SK-N-SH (cell line): ENCODE measurements at regions not wholly inside any gene's neighbourhood (a gene's known extent, or its start where the extent isn't known, plus 50 kb on each side); places are given as distances from the start of the nearest gene placed in this dataset.

Source experiments
- CTCF ChIA-PET: fragments of 300-600, 350-600 bp; formaldehyde crosslinking; extraction: SDS; loops from one replicate; lab custom pipeline; 2021; lab: Yijun Ruan, JAX
- POLR2A ChIA-PET: fragments of 350-600 bp; sonication (Branson Sonifier 250); formaldehyde crosslinking; extraction: SDS; loops from one replicate; lab custom pipeline; 2020; ENCODE audit warnings: antibody characterized with exemption, inconsistent platforms; lab: Yijun Ruan, JAX
- DNase-seq: peaks from one replicate; pipeline ENCODE4 v3.0.0; 2012
- H2AFZ ChIP-seq: fragments of 200-600 bp; sonication (generic); 2 replicates; pipeline ENCODE4 v1.8.1; 2016; ENCODE audit warnings: antibody characterized with exemption, mild to moderate bottlenecking, low read depth
- H3F3A ChIP-seq: fragments of 200-600 bp; sonication (generic); replicated peaks from 2 replicates; pipeline ENCODE3; 2016; ENCODE audit warnings: antibody characterized with exemption, mild to moderate bottlenecking; ENCODE audit not compliant: insufficient read depth
- H3K27ac ChIP-seq, 2 experiments: fragments of 200-500 bp in 1 of 2; fragments of 200-600 bp in 1 of 2; sonication (Bioruptor generic) in 1 of 2; sonication (generic), shearing (Covaris generic) in 1 of 2; 2 replicates each; pipeline versions ENCODE4 v1.5.1 to v1.6.1; 2014 to 2016; ENCODE audit warnings: low read depth in 2 of 2, inconsistent platforms in 1 of 2, low read length in 1 of 2, mild to moderate bottlenecking in 1 of 2, mixed read lengths in 1 of 2
- H3K27me3 ChIP-seq: fragments of 200-600 bp; sonication (generic), shearing (Covaris generic); 2 replicates; pipeline ENCODE4 v1.6.1; 2016; ENCODE audit warnings: mixed run types; ENCODE audit not compliant: insufficient read depth
- H3K36me3 ChIP-seq, 2 experiments: fragments of 200-500 bp in 1 of 2; fragments of 200-600 bp in 1 of 2; sonication (Bioruptor generic) in 1 of 2; sonication (generic) in 1 of 2; replicated peaks in 1 of 2; 2 replicates each; pipeline versions ENCODE3 to v1.5.1; 2014 to 2016; ENCODE audit warnings: low read length in 1 of 2, mild to moderate bottlenecking in 1 of 2; ENCODE audit not compliant: insufficient read depth in 2 of 2, control insufficient read depth in 1 of 2
- H3K4me1 ChIP-seq, 2 experiments: fragments of 200-500 bp in 1 of 2; fragments of 200-600 bp in 1 of 2; sonication (Bioruptor generic) in 1 of 2; sonication (generic), shearing (Covaris generic) in 1 of 2; 2 replicates each; pipeline versions ENCODE4 v1.5.1 to v1.6.1; 2014 to 2016; ENCODE audit warnings: low read depth in 1 of 2, low read length in 1 of 2, mixed run types in 1 of 2; ENCODE audit not compliant: insufficient read depth in 2 of 2, control insufficient read depth in 1 of 2
- H3K4me2 ChIP-seq: fragments of 200-600 bp; sonication (generic), shearing (Covaris generic); 2 replicates; pipeline ENCODE4 v1.6.1; 2017; ENCODE audit warnings: mixed run types
- H3K4me3 ChIP-seq, 2 experiments: fragments of 200-500 bp in 1 of 2; fragments of 200-600 bp in 1 of 2; sonication (Bioruptor generic) in 1 of 2; sonication (generic), shearing (Covaris generic) in 1 of 2; 2 replicates each; pipeline versions ENCODE4 v1.5.1 to v1.8.1; 2014 to 2016; ENCODE audit warnings: low read depth in 2 of 2, inconsistent platforms in 1 of 2, low read length in 1 of 2, mild to moderate bottlenecking in 1 of 2, mixed read lengths in 1 of 2, moderate library complexity in 1 of 2
- H3K79me2 ChIP-seq: fragments of 200-600 bp; sonication (generic); 2 replicates; pipeline ENCODE4 v1.8.1; 2017; ENCODE audit warnings: mild to moderate bottlenecking; ENCODE audit not compliant: insufficient read depth
- H3K9ac ChIP-seq: fragments of 200-600 bp; sonication (generic); 2 replicates; pipeline ENCODE4 v1.6.1; 2017; ENCODE audit warnings: mixed run types
- H3K9me2 ChIP-seq: fragments of 200-600 bp; sonication (generic); 2 replicates; pipeline ENCODE4 v1.6.1; 2017; ENCODE audit warnings: mixed run types
- H3K9me3 ChIP-seq: fragments of 200-600 bp; sonication (generic); 2 replicates; pipeline ENCODE4 v1.6.1; 2017; ENCODE audit warnings: mixed run types, mild to moderate bottlenecking, moderate library complexity
- H4K20me1 ChIP-seq: fragments of 200-600 bp; sonication (generic); 2 replicates; pipeline ENCODE4 v1.6.1; 2017; ENCODE audit warnings: mild to moderate bottlenecking, mixed run types; ENCODE audit not compliant: insufficient read depth
- EZH2phosphoT487 ChIP-seq: fragments of 200-600 bp; sonication (generic); IDR thresholded peaks from 2 replicates; pipeline ENCODE4 v1.6.1; 2017; ENCODE audit warnings: low read depth, mixed run types, mild to moderate bottlenecking, antibody characterized with exemption, moderate library complexity, borderline replicate concordance
- FOXJ3 ChIP-seq: sonication (generic); formaldehyde crosslinking; IDR thresholded peaks from 2 replicates; pipeline ENCODE4 v1.5.1; 2020; ENCODE audit warnings: mild to moderate bottlenecking, missing genetic modification reagents
- GABPA ChIP-seq: IDR thresholded peaks from 2 replicates; pipeline ENCODE4 v1.4.0; 2012; ENCODE audit warnings: low read depth, mild to moderate bottlenecking
- GATA2 ChIP-seq: sonication (generic); formaldehyde crosslinking; IDR thresholded peaks from 2 replicates; pipeline ENCODE4 v1.5.0; 2020; ENCODE audit warnings: mild to moderate bottlenecking, missing genetic modification reagents
- MEF2A ChIP-seq: IDR thresholded peaks from 2 replicates; pipeline ENCODE4 v1.4.0; 2012; ENCODE audit warnings: low read depth, borderline replicate concordance
- NFIC ChIP-seq: IDR thresholded peaks from 2 replicates; pipeline ENCODE4 v1.4.0; 2012; ENCODE audit warnings: borderline replicate concordance
- PBX3 ChIP-seq: IDR thresholded peaks from 2 replicates; pipeline ENCODE4; 2012
- RAD21 ChIP-seq: IDR thresholded peaks from 2 replicates; pipeline ENCODE4 v1.6.1; 2012; ENCODE audit warnings: mild to moderate bottlenecking, low read length
- RCOR1 ChIP-seq: fragments of 150-350 bp; IDR thresholded peaks from 2 replicates; pipeline ENCODE4 v1.6.1; 2017; ENCODE audit warnings: antibody characterized with exemption, low read length
- REST ChIP-seq: IDR thresholded peaks from 2 replicates; pipeline ENCODE4 v1.6.1; 2012; ENCODE audit warnings: mild to moderate bottlenecking, low read depth, low read length, moderate library complexity
- RXRA ChIP-seq: IDR thresholded peaks from 2 replicates; pipeline ENCODE4 v1.4.0; 2012; ENCODE audit warnings: low read depth, mild to moderate bottlenecking, borderline replicate concordance
- SIN3A ChIP-seq: IDR thresholded peaks from 2 replicates; pipeline ENCODE4 v1.6.1; 2012; ENCODE audit warnings: low read depth, mild to moderate bottlenecking, low read length, moderate library complexity, borderline replicate concordance
- SMC3 ChIP-seq: IDR thresholded peaks from 2 replicates; pipeline ENCODE4 v1.6.1; 2012; ENCODE audit warnings: low read depth, low read length, improper control_type of control experiment
- TAF1 ChIP-seq: IDR thresholded peaks from 2 replicates; pipeline ENCODE4 v1.6.1; 2012; ENCODE audit warnings: low read depth, mild to moderate bottlenecking, low read length, moderate library complexity, borderline replicate concordance
- TCF12 ChIP-seq: IDR thresholded peaks from 2 replicates; pipeline ENCODE4 v1.4.0; 2012
- USF2 ChIP-seq: fragments of 150-350 bp; IDR thresholded peaks from 2 replicates; pipeline ENCODE4 v1.6.1; 2017; ENCODE audit warnings: antibody characterized with exemption, low read length, low read depth, borderline replicate concordance
- WGBS: methylation state at CpG from one replicate; pipeline ENCODE4 v1.1.6; 2017; ENCODE audit warnings: low lambda C conversion rate; 5-methylcytosine and 5-hydroxymethylcytosine counted together
- TF ChIP-seq, protein P1 (sequence below): fragments of 200-600 bp; sonication (generic); IDR thresholded peaks from 2 replicates; pipeline ENCODE4 v1.6.1; 2017; ENCODE audit warnings: antibody characterized with exemption, mild to moderate bottlenecking, moderate library complexity

DNA sequence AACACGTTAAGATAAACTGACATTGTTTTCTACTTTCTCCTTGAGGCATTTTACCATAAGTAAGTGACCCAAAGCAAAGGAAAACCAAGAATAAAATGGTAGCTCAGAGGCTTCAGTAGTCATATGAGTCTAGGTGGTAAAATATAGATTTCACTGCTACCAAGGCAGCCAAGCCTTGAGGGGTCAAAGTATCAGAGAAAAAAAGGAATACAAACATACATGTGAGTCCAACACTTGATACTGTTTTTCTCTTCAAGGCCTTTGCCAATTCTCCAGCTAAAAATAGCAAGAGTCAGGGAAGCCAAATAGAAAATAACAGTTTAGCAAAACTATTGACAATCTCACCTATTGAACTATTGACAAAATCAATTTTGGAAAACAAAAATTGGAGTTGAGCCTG, 925.9 kb downstream of the BCL11A start:
- Histone ChIP-seq H3K9me3 (no peaks in the 10 kb centered on the region; the same call in 1 of the 2 replicates), H3K4me1 (no peaks in the 10 kb centered on the region), H3K27ac (no peak overlapping the region), H2AFZ (no peak overlapping the region), H4K20me1 (no peaks in the 10 kb centered on the region), H3F3A (no peaks in the 10 kb centered on the region), H3K36me3 (no peaks in the 10 kb centered on the region), H3K9ac (no peak overlapping the region), H3K79me2 (no peaks in the 10 kb centered on the region), H3K27me3 (no peaks in the 10 kb centered on the region), H3K4me2 (no peak overlapping the region), H3K9me2 (no peaks in the 10 kb centered on the region), H3K4me3 (no peak overlapping the region)
- no peak for DNase-seq
- 3% methylated on average over 1 of the region's 1 CpG for WGBS
- ChIA-PET POLR2A (no interaction called here), CTCF (no interaction called here)
- TF ChIP-seq TCF12 (no peak), MEF2A (no peak), GATA2 (CRISPR knock-in tag) (no peak), EZH2phosphoT487 (no peak), RXRA (no peak), SIN3A (no peak), PBX3 (no peak)
- TF ChIP-seq, protein P1, sequence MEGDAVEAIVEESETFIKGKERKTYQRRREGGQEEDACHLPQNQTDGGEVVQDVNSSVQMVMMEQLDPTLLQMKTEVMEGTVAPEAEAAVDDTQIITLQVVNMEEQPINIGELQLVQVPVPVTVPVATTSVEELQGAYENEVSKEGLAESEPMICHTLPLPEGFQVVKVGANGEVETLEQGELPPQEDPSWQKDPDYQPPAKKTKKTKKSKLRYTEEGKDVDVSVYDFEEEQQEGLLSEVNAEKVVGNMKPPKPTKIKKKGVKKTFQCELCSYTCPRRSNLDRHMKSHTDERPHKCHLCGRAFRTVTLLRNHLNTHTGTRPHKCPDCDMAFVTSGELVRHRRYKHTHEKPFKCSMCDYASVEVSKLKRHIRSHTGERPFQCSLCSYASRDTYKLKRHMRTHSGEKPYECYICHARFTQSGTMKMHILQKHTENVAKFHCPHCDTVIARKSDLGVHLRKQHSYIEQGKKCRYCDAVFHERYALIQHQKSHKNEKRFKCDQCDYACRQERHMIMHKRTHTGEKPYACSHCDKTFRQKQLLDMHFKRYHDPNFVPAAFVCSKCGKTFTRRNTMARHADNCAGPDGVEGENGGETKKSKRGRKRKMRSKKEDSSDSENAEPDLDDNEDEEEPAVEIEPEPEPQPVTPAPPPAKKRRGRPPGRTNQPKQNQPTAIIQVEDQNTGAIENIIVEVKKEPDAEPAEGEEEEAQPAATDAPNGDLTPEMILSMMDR = no peak

DNA sequence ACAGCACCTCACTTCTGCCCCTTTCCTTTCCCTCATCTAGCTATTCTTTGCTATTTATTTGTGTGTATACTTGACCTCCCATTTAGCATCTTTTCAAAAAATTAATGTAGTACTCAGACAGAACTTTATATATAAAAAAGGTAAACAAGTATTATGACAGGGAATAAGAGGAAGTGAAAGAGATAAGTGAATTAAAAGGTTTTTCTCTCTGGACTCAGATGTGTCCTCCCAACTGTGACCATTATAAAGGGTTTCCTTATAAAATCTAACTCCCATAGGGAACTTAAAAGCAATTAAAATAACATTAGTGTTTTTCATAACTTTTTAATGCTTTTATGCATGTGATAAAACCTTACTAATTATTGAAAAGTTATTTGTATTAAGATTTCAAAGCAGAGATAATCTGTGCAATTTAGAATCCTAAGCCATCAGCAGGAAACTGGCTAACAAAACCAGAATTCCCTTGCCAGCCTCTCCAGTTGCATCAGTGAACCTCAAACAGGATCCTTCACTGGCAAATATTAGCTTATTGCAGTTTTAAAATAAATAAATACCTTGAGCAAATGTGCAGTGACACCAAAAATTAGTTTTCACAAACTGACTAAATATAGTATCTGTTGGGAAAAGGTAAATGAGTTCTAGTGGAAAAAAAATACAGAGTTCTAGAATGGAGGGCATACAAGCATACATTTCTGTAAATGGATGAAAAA, 930.7 kb downstream of the BCL11A start:
- H3K36me3 ChIP-seq = no peaks in the 10 kb centered on the region
- no peaks in the 10 kb centered on the region for H4K20me1 ChIP-seq
- TF ChIP-seq GABPA = no peak
- no peak for TF ChIP-seq NFIC
- no peak for TF ChIP-seq RAD21
- no peak for TF ChIP-seq SIN3A
- no peak for TF ChIP-seq REST
- TF ChIP-seq USF2 = no peak
- no peak for TF ChIP-seq FOXJ3 (CRISPR knock-in tag)
- no peak for TF ChIP-seq TAF1
- no peak for TF ChIP-seq RXRA
- no peak for TF ChIP-seq SMC3
- no peak for TF ChIP-seq GATA2 (CRISPR knock-in tag)
- TF ChIP-seq, protein P1 = no peak
- no peak for TF ChIP-seq RCOR1
- H3K4me3 ChIP-seq = no peak overlapping the region
- H3K27ac ChIP-seq = no peak overlapping the region
- H2AFZ ChIP-seq = no peak overlapping the region
- no peak for DNase-seq
- H3K27me3 ChIP-seq = no peaks in the 10 kb centered on the region
- H3K79me2 ChIP-seq = no peaks in the 10 kb centered on the region
- ChIA-PET CTCF (interaction anchor here (0.8 kb wide), 1 partner anchor 1051 kb away, joined by 3 read pairs; no protein-coding TSS in a partner anchor), POLR2A (no interaction called here)
- no peaks in the 10 kb centered on the region for H3K9me3 ChIP-seq
- no peak overlapping the region for H3K4me2 ChIP-seq
- H3K4me1 ChIP-seq = no peaks in the 10 kb centered on the region
- no peak overlapping the region for H3K9ac ChIP-seq
- no peaks in the 10 kb centered on the region for H3F3A ChIP-seq
- H3K9me2 ChIP-seq = no peaks in the 10 kb centered on the region
